Astrocyte (in vitro differentiated cells and primary cell): ENCODE measurements at regions not wholly inside any gene's neighbourhood (a gene's known extent, or its start where the extent isn't known, plus 50 kb on each side); places are given as distances from the start of the nearest gene placed in this dataset.

ENCODE experiments used
- CTCF ChIP-seq: IDR thresholded peaks from 2 replicates; pipeline ENCODE4 v1.5.1; 2011; ENCODE audit warnings: low read depth, mild to moderate bottlenecking, inconsistent platforms, low read length, moderate library complexity; ENCODE audit not compliant: insufficient read depth
- EZH2 ChIP-seq: IDR thresholded peaks from 2 replicates; pipeline ENCODE4 v1.6.1; 2012; ENCODE audit warnings: mild to moderate bottlenecking, low read length, inconsistent platforms; ENCODE audit not compliant: insufficient read depth

GRCh38 chr7:131148258-131148657 is 179.4 kb upstream of the MKLN1 start:
- no peak for TF ChIP-seq CTCF
- TF ChIP-seq EZH2: no peak
